Stimulated activated CD8-positive, alpha-beta memory T cell treated with anti-CD3 and anti-CD28 coated beads, Interleukin-2, amount 100 ng/mL, for 1 hour (primary cell): ENCODE measurements at regions not wholly inside any gene's neighbourhood (a gene's known extent, or its start where the extent isn't known, plus 50 kb on each side); places are given as distances from the start of the nearest gene placed in this dataset.

Experiments used
- DNase-seq, 2 donors: peaks; one replicate each; pipeline ENCODE4 v3.0.0-alpha.2; 2020; ENCODE audit warnings: low read depth in 2 of 2

- no peak for DNase-seq
Observed at GRCh38 chr2:106572541-106573450, 85.6 kb downstream of the CD8B2 start.

- DNase-seq, result no peak
Observed at GRCh38 chr2:106573773-106574172, 86.6 kb downstream of the CD8B2 start.

- DNase-seq, result no peak
Observed at GRCh38 chr2:106575955-106576354, 88.8 kb downstream of the CD8B2 start.

- DNase-seq, result no peak
Observed at GRCh38 chr2:106577255-106577651, 90.1 kb downstream of the CD8B2 start.

- no peak for DNase-seq
Observed at GRCh38 chr2:106579750-106580197, 92.6 kb downstream of the CD8B2 start.

- no peak for DNase-seq
Observed at GRCh38 chr2:106580241-106580640, 93.1 kb downstream of the CD8B2 start.

- DNase-seq, result no peak
Observed at GRCh38 chr2:106581328-106581727, 94.2 kb downstream of the CD8B2 start.

GRCh38 chr2:106581755-106582147 lies 94.6 kb downstream of the CD8B2 start:
- DNase-seq, result no peak

GRCh38 chr2:106582148-106583143 lies 95.3 kb downstream of the CD8B2 start:
- DNase-seq, result peak; percentile 22 to 28

GRCh38 chr2:106584304-106584954 lies 97.3 kb downstream of the CD8B2 start:
- no peak for DNase-seq

- DNase-seq, result no peak
Observed at GRCh38 chr2:106596844-106597243, 109.7 kb downstream of the CD8B2 start.

- no peak for DNase-seq
Observed at GRCh38 chr2:106599540-106599939, 112.4 kb downstream of the CD8B2 start.

- DNase-seq, result no peak
Observed at GRCh38 chr2:106602042-106602441, 114.9 kb downstream of the CD8B2 start.

GRCh38 chr2:106606652-106607051 lies 119.5 kb downstream of the CD8B2 start:
- DNase-seq, result no peak

- DNase-seq, result no peak
Observed at GRCh38 chr2:106607371-106607770, 120.2 kb downstream of the CD8B2 start.

GRCh38 chr2:106609780-106610179 lies 122.6 kb downstream of the CD8B2 start:
- DNase-seq, result no peak

- DNase-seq, result no peak
Observed at GRCh38 chr2:106614511-106615291, 127.5 kb downstream of the CD8B2 start.

- DNase-seq, result no peak
Observed at GRCh38 chr2:106618614-106619013, 131.4 kb downstream of the CD8B2 start.

GRCh38 chr2:106623456-106623855 lies 136.3 kb downstream of the CD8B2 start:
- no peak for DNase-seq

GRCh38 chr2:106624787-106625380 lies 137.7 kb downstream of the CD8B2 start:
- no peak for DNase-seq

- DNase-seq, result no peak
Observed at GRCh38 chr2:106628377-106628776, 141.2 kb downstream of the CD8B2 start.
